ENCODE measurements at regions not wholly inside any gene's neighbourhood (a gene's known extent, or its start where the extent isn't known, plus 50 kb on each side); places are given as distances from the start of the nearest gene placed in this dataset.

- no peak for DNase-seq (ENCODE audit: low spot score)
Observed at GRCh38 chr18:78905334-78905733, 74.3 kb upstream of the SALL3 start.

- DNase-seq (ENCODE audit: low spot score): no peak
Observed at GRCh38 chr18:78906066-78906465, 73.6 kb upstream of the SALL3 start.

DNA sequence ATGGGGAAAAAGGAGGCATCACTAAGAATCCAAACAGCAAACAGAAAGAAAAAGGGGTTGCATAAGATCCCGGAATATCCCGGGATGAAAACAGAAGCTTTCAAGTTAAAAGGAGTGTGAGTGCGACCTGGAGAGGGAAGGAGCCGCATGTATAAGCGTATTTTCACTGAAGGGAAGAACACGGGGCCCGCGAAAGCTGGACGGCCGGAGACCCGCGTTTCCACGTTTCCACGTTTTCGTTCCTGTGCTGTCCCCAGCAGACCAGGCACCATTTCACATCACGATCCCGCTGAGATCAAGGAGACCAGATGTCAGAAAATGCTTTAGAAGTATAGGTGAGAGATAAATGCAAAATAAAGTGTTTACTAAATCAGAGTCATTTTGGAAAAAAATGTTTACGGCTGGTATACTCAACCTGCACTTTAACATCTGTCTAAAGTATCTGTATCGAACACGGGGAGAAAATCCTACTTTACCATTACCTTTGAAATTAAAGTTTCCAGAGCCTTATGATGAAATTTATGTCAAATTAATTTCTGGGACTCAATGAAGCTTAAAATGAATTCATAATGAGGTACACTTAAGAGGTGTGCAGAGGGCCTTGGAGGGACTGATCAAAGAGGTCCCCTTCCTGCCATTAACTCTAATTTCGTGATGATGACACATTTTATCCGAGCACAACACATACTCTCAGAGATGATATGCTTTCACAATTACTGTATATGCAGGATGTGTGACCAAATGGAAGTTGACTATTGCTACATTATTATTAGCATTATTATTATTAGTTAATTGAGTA, 71.0 kb upstream of the SALL3 start:
- DNase-seq (ENCODE audit: low spot score): no peak

DNA sequence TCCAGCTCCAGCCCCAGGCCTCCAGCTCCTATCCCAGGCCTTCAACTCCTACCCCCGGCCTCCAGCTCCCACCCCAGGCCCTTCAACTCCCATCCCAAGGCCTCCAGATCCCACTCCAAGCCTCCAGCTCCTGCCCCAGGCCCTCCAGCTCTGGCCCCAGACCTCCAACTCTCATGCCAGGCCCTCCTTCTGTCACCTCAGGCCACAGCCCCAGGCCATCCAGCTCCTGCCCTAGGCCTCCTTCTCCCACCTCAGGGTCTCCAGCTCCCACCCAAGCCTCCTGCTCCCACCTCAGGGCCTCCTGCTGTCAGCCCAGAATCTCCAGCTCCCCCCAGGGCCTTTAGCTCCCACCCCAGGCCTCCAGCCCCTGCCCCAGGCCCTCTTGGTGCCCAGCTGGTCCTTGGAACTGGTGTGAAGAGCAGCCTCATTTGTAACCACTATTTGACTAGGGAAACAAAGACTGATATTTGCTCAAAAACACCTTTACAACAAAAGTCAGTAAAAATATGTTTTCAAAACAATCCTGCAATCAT, 67.8 kb upstream of the SALL3 start:
- DNase-seq (ENCODE audit: low spot score): no peak

GRCh38 chr18:78912336-78912735, 67.3 kb upstream of the SALL3 start:
- no peak for DNase-seq (ENCODE audit: low spot score)

DNA sequence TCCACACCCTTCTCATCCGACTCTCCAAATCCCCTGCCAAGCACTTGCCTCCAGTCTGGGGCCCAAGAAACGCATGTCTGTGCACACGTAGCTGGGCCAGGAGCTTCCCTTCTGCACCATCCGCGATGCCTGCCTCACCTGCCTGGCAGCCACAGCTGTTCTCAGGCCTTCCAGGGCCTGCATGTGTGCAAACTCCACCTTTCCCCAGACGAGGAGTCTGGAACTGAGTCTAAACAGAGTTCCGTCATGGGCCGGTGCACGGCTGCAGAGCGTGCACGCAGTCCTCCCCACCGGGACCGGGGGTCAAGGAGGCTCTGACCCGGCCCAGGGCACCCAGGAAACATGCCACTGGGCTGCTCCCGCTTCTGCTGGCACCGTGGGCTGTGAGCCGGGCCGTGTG, 66.8 kb upstream of the SALL3 start:
- no peak for DNase-seq (ENCODE audit: low spot score)

GRCh38 chr18:78913395-78913794, 66.2 kb upstream of the SALL3 start:
- DNase-seq (ENCODE audit: low spot score): no peak

DNA sequence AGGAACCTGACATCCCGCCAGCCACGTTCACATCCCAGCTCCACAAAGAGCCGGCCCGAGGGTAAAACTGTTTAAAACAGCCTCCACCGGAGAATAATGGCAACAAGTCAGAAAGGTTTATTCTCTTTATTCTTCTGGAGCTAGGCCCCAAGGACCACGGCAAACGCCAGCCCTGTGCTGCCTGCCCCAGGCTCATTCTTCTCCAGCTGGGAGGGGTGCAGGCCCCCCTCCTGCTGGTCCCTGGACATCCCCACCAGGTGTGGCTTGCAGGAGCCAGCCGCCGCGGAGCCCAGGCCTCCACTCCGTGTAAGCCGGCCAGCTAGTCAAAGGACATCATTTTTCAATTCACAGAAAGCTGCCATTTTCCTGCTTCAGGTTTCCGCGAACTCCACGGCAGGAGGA, 65.8 kb upstream of the SALL3 start:
- no peak for DNase-seq (ENCODE audit: low spot score)

DNA sequence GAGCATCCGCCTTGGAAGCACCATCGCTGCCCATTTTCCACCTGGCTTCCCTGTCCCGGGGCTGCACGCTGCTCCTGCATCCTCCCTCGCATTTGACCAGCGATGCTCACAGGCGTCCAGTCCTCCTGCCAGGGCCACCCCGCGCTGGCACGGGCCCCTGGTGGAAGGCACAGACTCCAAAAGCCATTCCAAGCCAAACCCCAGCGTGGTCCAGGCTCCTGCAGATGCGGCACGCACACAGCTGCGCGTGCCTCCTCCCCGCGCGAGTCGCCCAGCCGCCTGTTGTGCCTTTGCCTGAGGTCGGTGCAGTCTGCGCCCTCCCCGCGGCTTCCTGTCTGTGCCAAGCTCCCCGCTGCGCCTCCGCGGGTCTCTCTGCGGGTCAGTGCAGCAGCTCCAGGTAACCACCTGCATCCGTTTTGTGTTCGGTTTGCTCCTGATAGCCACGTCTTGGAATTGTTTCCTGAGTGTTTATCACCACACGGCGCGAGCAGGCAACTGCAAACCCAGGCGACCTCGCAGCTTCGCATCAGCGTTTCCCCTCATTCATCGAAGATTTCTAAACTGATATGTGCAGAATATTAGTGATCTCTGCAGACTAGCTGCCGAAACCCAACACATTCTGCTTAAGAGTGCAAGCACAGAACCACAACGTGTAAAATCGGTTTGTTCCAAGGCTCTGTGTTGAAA, 65.2 kb upstream of the SALL3 start:
- DNase-seq (ENCODE audit: low spot score): no peak

GRCh38 chr18:78915446-78916008, 64.1 kb upstream of the SALL3 start:
- no peak for DNase-seq (ENCODE audit: low spot score)

- DNase-seq (ENCODE audit: low spot score): no peak
Observed at GRCh38 chr18:78918707-78919106, 60.9 kb upstream of the SALL3 start.

GRCh38 chr18:78919956-78920355, 59.7 kb upstream of the SALL3 start:
- no peak for DNase-seq (ENCODE audit: low spot score)

DNA sequence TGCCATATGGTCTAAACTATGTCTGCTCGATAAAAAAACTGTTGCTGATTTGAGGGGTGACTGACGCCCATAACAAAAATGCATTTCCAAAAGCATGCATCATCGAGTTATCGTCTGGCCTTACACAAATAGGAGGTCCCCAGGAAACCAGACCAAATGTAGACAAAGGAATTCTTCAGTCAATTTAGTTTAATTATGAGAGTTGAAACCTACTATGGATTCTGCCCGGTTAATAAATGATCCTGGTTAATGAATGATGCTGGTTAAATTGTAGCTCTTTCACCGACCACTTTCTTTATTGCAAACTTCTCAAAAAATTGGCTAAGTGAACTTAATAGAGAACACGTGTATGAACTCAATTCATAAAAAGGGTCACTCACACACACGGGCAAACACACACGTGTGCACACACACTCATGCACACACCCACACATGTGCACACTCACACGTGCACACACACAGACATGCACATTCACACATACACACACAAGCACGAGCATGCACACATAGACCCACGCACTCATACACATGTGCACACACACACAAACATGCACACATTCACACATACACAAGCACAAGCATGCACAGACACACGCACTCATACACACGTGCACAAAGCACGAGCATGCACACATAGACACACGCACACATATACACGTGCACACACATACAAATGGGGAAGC, 59.0 kb upstream of the SALL3 start:
- no peak for DNase-seq (ENCODE audit: low spot score)

- no peak for DNase-seq (ENCODE audit: low spot score)
Observed at GRCh38 chr18:78922856-78923255, 56.8 kb upstream of the SALL3 start.

DNA sequence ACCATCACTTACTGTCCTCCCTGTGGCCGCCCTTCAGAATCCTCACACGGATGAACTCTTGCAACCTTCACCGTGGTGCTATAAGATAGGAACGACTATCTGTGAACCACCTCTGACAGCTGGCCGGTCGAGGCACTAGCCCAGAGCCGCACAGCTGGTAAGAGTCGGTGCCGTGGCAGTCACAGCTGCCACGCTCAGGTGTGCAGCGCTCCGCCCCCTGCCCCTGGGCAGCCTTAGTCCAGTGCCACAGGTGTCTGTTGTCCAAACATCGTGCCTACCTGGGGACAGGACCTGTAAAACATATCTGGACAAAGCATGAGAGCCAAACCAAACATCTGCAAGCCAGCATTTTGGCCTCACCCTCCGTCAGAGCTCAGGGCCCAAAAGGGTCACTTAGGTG, 55.3 kb upstream of the SALL3 start:
- DNase-seq (ENCODE audit: low spot score): no peak

DNA sequence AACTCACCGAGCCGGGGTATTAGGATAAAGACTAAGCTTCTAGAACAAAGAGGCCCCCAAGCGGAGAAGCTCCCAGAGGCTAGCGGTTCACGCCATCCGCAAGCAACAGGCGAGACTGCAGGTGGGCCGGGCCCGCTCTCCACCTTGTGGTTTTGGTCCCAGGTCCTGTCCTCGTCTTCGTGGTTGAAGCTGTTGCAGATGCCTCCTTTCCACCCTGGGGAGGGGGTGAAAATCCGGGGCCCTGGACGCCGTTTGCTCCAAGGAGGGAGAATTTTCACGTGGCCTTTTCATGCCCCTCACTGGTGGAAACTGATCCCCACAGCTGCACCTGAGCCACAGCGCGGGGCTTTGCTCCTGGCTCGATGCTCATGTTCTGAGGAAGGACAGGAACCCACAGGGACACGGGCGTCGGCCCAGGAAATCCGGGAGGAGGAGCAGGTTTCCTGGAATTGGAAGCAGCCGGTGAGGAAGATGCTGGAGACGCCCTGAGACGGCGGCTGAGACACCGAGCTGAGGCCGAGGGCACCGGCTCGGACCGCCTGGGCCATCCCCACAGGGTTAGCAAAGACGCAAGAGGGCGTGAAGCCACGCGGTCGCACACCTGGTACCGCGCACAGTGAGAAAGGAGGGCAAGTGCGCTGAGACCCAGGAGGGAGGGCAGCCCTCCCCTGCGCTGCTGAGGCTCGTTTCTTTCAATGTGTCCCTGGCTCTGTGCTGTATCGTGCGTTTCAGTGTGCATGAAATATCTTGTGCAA, 54.7 kb upstream of the SALL3 start:
- DNase-seq (ENCODE audit: low spot score): no peak

DNA sequence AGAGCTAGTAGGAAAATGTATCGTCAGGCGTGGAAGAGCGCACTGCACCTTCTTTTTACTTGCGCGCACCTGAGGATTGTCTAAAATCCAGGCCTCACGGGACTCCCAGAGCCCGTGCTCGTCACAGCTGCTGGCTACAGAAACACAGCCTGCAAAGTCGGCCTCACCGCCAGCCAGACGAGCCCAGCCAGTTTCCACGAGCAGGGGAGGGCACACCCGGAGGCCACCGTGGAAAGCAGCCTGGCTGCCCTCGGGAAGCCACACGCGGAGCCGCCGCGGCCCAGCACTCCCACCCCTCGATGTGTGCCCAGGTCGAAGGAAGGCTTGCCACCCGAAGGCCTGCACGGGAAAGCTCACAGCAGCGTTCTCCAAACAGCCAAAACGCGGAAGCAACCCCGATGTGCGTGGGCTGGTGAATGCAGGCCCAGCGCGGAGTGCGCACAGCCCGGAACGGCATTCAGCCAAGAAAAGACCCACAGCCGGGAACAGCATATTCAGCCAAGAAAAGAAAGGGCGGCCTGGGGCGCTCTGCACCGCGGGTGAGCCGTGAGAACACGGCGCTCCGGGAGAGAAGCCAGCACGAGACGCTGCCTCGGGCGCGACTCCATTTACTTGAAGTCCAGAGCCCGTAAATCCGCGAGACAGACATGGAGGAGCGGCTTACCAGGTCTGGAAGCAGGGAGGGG, 53.9 kb upstream of the SALL3 start:
- DNase-seq (ENCODE audit: low spot score): no peak

- DNase-seq (ENCODE audit: low spot score): no peak
Observed at GRCh38 chr18:78926243-78926615, 53.4 kb upstream of the SALL3 start.

GRCh38 chr18:78927156-78927555, 52.5 kb upstream of the SALL3 start:
- no peak for DNase-seq (ENCODE audit: low spot score)

DNA sequence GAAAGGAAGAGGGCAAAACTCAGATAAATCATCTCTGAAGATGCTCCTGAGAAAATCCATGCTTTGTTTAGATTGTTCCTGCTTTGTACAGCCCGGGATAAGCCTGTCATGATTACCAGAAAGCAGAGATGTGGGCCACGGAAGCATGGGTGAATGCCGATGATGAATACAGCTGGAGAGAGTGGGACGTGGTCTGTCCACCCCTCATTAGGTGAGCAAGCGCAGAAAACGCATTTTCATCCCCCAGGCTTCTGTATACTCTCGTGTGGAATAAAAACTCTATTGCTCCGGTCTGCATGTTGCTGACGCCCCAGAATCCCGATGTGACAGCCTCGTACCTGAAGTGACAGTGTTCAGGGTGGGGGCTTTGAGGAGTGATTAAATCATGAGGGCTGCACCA, 52.0 kb upstream of the SALL3 start:
- DNase-seq (ENCODE audit: low spot score): no peak

- DNase-seq (ENCODE audit: low spot score): no peak
Observed at GRCh38 chr18:78928076-78928475, 51.5 kb upstream of the SALL3 start.

Data from COLO829 (cell line).